ENCODE measurements at regions not wholly inside any gene's neighbourhood (a gene's known extent, or its start where the extent isn't known, plus 50 kb on each side); places are given as distances from the start of the nearest gene placed in this dataset.

GRCh38 chr20:4563534-4563933 is 122.7 kb upstream of the PRNP start:
- TF ChIP-seq CTCF (IDR thresholded peaks at IDR 0.05; ENCODE audit: borderline replicate concordance, extremely low read depth, low read length, poor library complexity, severe bottlenecking): peak; percentile 22
- no peak for TF ChIP-seq EZH2 (IDR thresholded peaks at IDR 0.05; ENCODE audit: borderline replicate concordance, low read depth, low read length, severe bottlenecking)
- no peak overlapping the region for H3K9ac ChIP-seq (ENCODE audit: low read depth, low read length)
- H2AFZ ChIP-seq (ENCODE audit: low read depth, low read length): no peak overlapping the region
- H3K9me3 ChIP-seq (ENCODE audit: insufficient read depth, low read length, severe bottlenecking): no peaks in the 10 kb centered on the region
- H3K36me3 ChIP-seq (ENCODE audit: insufficient read depth, low read length): no peaks in the 10 kb centered on the region
- H3K4me2 ChIP-seq (ENCODE audit: insufficient read depth, low read length): no peak overlapping the region
- DNase-seq: peak; percentile 59
- H3K79me2 ChIP-seq (ENCODE audit: insufficient read depth, low read length): no peaks in the 10 kb centered on the region
- H3K4me1 ChIP-seq (ENCODE audit: insufficient read depth, low read length): no peaks in the 10 kb centered on the region
- H3K27ac ChIP-seq (ENCODE audit: low read length): no peak overlapping the region
- H3K27me3 ChIP-seq (ENCODE audit: insufficient read depth, low read length, poor library complexity): no peaks in the 10 kb centered on the region
- no peaks in the 10 kb centered on the region for H4K20me1 ChIP-seq (ENCODE audit: insufficient read depth, low read length)
- H3K4me3 ChIP-seq (ENCODE audit: low read depth in 1 of 2, low read length in 2 of 2): no peak overlapping the region
- peak; percentile 72 for ATAC-seq (ENCODE audit: insufficient read depth, low read depth)

- Histone ChIP-seq H3K79me2 (ENCODE audit: insufficient read depth, low read length) (no peaks in the 10 kb centered on the region), H4K20me1 (ENCODE audit: insufficient read depth, low read length) (no peaks in the 10 kb centered on the region), H3K4me3 (ENCODE audit: low read depth in 1 of 2, low read length in 2 of 2) (no peak overlapping the region), H3K4me1 (ENCODE audit: insufficient read depth, low read length) (no peaks in the 10 kb centered on the region), H3K36me3 (ENCODE audit: insufficient read depth, low read length) (no peaks in the 10 kb centered on the region), H3K9ac (ENCODE audit: low read depth, low read length) (no peak overlapping the region), H3K27ac (ENCODE audit: low read length) (no peak overlapping the region), H3K27me3 (ENCODE audit: insufficient read depth, low read length, poor library complexity) (no peaks in the 10 kb centered on the region), H2AFZ (ENCODE audit: low read depth, low read length) (no peak overlapping the region), H3K9me3 (ENCODE audit: insufficient read depth, low read length, severe bottlenecking) (no peaks in the 10 kb centered on the region), H3K4me2 (ENCODE audit: insufficient read depth, low read length) (no peak overlapping the region)
- TF ChIP-seq EZH2 (IDR thresholded peaks at IDR 0.05; ENCODE audit: borderline replicate concordance, low read depth, low read length, severe bottlenecking): no peak
- TF ChIP-seq CTCF (IDR thresholded peaks at IDR 0.05; ENCODE audit: borderline replicate concordance, extremely low read depth, low read length, poor library complexity, severe bottlenecking): no peak
- no peak for DNase-seq
- no peak for ATAC-seq (ENCODE audit: insufficient read depth, low read depth)
Measured at GRCh38 chr20:4563031-4563430, 123.2 kb upstream of the PRNP start.

GRCh38 chr20:4560667-4561066 is 125.6 kb upstream of the PRNP start:
- Histone ChIP-seq H3K9ac (ENCODE audit: low read depth, low read length) (no peak overlapping the region), H4K20me1 (ENCODE audit: insufficient read depth, low read length) (no peaks in the 10 kb centered on the region), H3K27ac (ENCODE audit: low read length) (no peak overlapping the region), H3K36me3 (ENCODE audit: insufficient read depth, low read length) (no peaks in the 10 kb centered on the region), H3K4me2 (ENCODE audit: insufficient read depth, low read length) (no peak overlapping the region), H3K79me2 (ENCODE audit: insufficient read depth, low read length) (no peaks in the 10 kb centered on the region), H3K4me1 (ENCODE audit: insufficient read depth, low read length) (no peaks in the 10 kb centered on the region), H3K9me3 (ENCODE audit: insufficient read depth, low read length, severe bottlenecking) (no peaks in the 10 kb centered on the region), H3K27me3 (ENCODE audit: insufficient read depth, low read length, poor library complexity) (no peaks in the 10 kb centered on the region), H3K4me3 (ENCODE audit: low read depth in 1 of 2, low read length in 2 of 2) (no peak overlapping the region), H2AFZ (ENCODE audit: low read depth, low read length) (no peak overlapping the region)
- TF ChIP-seq CTCF (IDR thresholded peaks at IDR 0.05; ENCODE audit: borderline replicate concordance, extremely low read depth, low read length, poor library complexity, severe bottlenecking) (no peak), EZH2 (IDR thresholded peaks at IDR 0.05; ENCODE audit: borderline replicate concordance, low read depth, low read length, severe bottlenecking) (no peak)
- DNase-seq (no peak), ATAC-seq (ENCODE audit: insufficient read depth, low read depth) (no peak)

- Histone ChIP-seq H4K20me1 (ENCODE audit: insufficient read depth, low read length) (no peaks in the 10 kb centered on the region), H3K4me2 (ENCODE audit: insufficient read depth, low read length) (no peak overlapping the region), H3K9ac (ENCODE audit: low read depth, low read length) (no peak overlapping the region), H3K9me3 (ENCODE audit: insufficient read depth, low read length, severe bottlenecking) (no peaks in the 10 kb centered on the region), H3K4me3 (ENCODE audit: low read depth in 1 of 2, low read length in 2 of 2) (no peak overlapping the region), H3K79me2 (ENCODE audit: insufficient read depth, low read length) (no peaks in the 10 kb centered on the region), H3K4me1 (ENCODE audit: insufficient read depth, low read length) (no peaks in the 10 kb centered on the region), H2AFZ (ENCODE audit: low read depth, low read length) (no peak overlapping the region), H3K27me3 (ENCODE audit: insufficient read depth, low read length, poor library complexity) (no peaks in the 10 kb centered on the region), H3K27ac (ENCODE audit: low read length) (no peak overlapping the region), H3K36me3 (ENCODE audit: insufficient read depth, low read length) (no peaks in the 10 kb centered on the region)
- TF ChIP-seq EZH2 (IDR thresholded peaks at IDR 0.05; ENCODE audit: borderline replicate concordance, low read depth, low read length, severe bottlenecking): no peak
- TF ChIP-seq CTCF (IDR thresholded peaks at IDR 0.05; ENCODE audit: borderline replicate concordance, extremely low read depth, low read length, poor library complexity, severe bottlenecking): no peak
- DNase-seq (no peak), ATAC-seq (ENCODE audit: insufficient read depth, low read depth) (no peak)
Measured at GRCh38 chr20:4559906-4560305, 126.3 kb upstream of the PRNP start.

Measured in DND-41 (cell line).